HG02588 (cell line): ENCODE measurements at regions not wholly inside any gene's neighbourhood (a gene's known extent, or its start where the extent isn't known, plus 50 kb on each side); places are given as distances from the start of the nearest gene placed in this dataset.
"Not testable (repeated sequence)": the region's sequence is repeated elsewhere in the genome, so short reads cannot be mapped to it uniquely, and the experiment has no call there.

Source experiments
- ATAC-seq: cut with Tn5 transposase; IDR thresholded peaks from one replicate; pipeline ENCODE4 v1.9.1; 2021; ENCODE audit warnings: mild to moderate bottlenecking, moderate library complexity; ENCODE audit not compliant: unreplicated experiment

- ATAC-seq = no peak
Measured at GRCh38 chr1:232422898-232423297, 207.0 kb downstream of the SIPA1L2 start.

GRCh38 chr1:232422098-232422497, 207.8 kb downstream of the SIPA1L2 start:
- ATAC-seq = no peak

GRCh38 chr1:232421143-232421796, 208.7 kb downstream of the SIPA1L2 start:
- no peak for ATAC-seq

GRCh38 chr1:232417636-232418248, 212.2 kb downstream of the SIPA1L2 start:
- ATAC-seq = no peak

- ATAC-seq = no peak
Measured at GRCh38 chr1:232416026-232416568, 213.8 kb downstream of the SIPA1L2 start.

- not testable (repeated sequence) for ATAC-seq
Measured at GRCh38 chr1:232415481-232415880, 214.5 kb downstream of the SIPA1L2 start.

- no peak for ATAC-seq
Measured at GRCh38 chr1:232414100-232414499, 215.8 kb downstream of the SIPA1L2 start.

GRCh38 chr1:232413674-232414073, 216.3 kb downstream of the SIPA1L2 start:
- no peak for ATAC-seq

GRCh38 chr1:232409584-232409983, 220.3 kb downstream of the SIPA1L2 start:
- no peak for ATAC-seq

- ATAC-seq = no peak
Measured at GRCh38 chr1:232407120-232407519, 222.8 kb downstream of the SIPA1L2 start.

GRCh38 chr1:232405781-232406180, 224.2 kb downstream of the SIPA1L2 start:
- ATAC-seq = no peak

GRCh38 chr1:232404981-232405731, 224.8 kb downstream of the SIPA1L2 start:
- ATAC-seq = no peak

GRCh38 chr1:232404227-232404626, 225.7 kb downstream of the SIPA1L2 start:
- no peak for ATAC-seq

- ATAC-seq = no peak
Measured at GRCh38 chr1:232403017-232403714, 226.8 kb downstream of the SIPA1L2 start.

GRCh38 chr1:232398823-232399222, 231.1 kb downstream of the SIPA1L2 start:
- no peak for ATAC-seq

- no peak for ATAC-seq
Measured at GRCh38 chr1:232393444-232394146, 236.3 kb downstream of the SIPA1L2 start.

GRCh38 chr1:232393010-232393409, 236.9 kb downstream of the SIPA1L2 start:
- ATAC-seq = no peak

GRCh38 chr1:232390590-232390989, 239.3 kb downstream of the SIPA1L2 start:
- ATAC-seq = no peak

GRCh38 chr1:232389744-232390143, 240.2 kb downstream of the SIPA1L2 start:
- no peak for ATAC-seq

- ATAC-seq = no peak
Measured at GRCh38 chr1:232388363-232388762, 241.6 kb downstream of the SIPA1L2 start.
